Stimulated activated naive CD8-positive, alpha-beta T cell treated with anti-CD3 and anti-CD28 coated beads, Interleukin-15, amount 100 ng/mL, for 72 hours (primary cell): ENCODE measurements at regions not wholly inside any gene's neighbourhood (a gene's known extent, or its start where the extent isn't known, plus 50 kb on each side); places are given as distances from the start of the nearest gene placed in this dataset.

Experiments
- ATAC-seq: fragments of 150-1000 bp; cut with Tn5 transposase; 2 replicates; pipeline ENCODE4 v1.10.0; 2021; ENCODE audit warnings: mild to moderate bottlenecking, moderate library complexity
- DNase-seq, 2 donors: peaks; one replicate each; pipeline ENCODE4 v3.0.0; 2021 to 2022
- H3K27ac Mint-ChIP-seq, 2 donors: one replicate each; pipeline ENCODE4 v1.8.0; 2022; ENCODE audit warnings: mild to moderate bottlenecking in 2 of 2, mixed read lengths in 2 of 2, moderate library complexity in 2 of 2
- H3K27me3 Mint-ChIP-seq: one replicate; pipeline ENCODE4 v1.8.0; 2022; ENCODE audit warnings: mixed read lengths
- H3K4me1 Mint-ChIP-seq: one replicate; pipeline ENCODE4 v1.8.0; 2022; ENCODE audit warnings: mild to moderate bottlenecking, mixed read lengths
- H3K4me3 Mint-ChIP-seq, 2 donors: one replicate each; pipeline ENCODE4 v1.8.0; 2022; ENCODE audit warnings: mild to moderate bottlenecking in 2 of 2, mixed read lengths in 2 of 2, moderate library complexity in 1 of 2
- H3K9me3 Mint-ChIP-seq, 2 donors: one replicate each; pipeline ENCODE4 v1.8.0; 2022; ENCODE audit warnings: mixed read lengths in 2 of 2

GRCh38 chr6:84554706-84555105 is 209.7 kb downstream of the TBX18 start:
- Mint-ChIP-seq H3K4me1 (no peaks in the 10 kb centered on the region), H3K27ac (no peak overlapping the region), H3K27me3 (no peaks in the 10 kb centered on the region), H3K9me3 (peaks cover 12 to 20% of the 10 kb centered on the region in 2 donors), H3K4me3 (no peak overlapping the region)
- DNase-seq (no peak), ATAC-seq (no peak)

GRCh38 chr6:84554074-84554473 is 210.3 kb downstream of the TBX18 start:
- peaks cover 12 to 20% of the 10 kb centered on the region in 2 donors for H3K9me3 Mint-ChIP-seq
- no peaks in the 10 kb centered on the region for H3K27me3 Mint-ChIP-seq

GRCh38 chr6:84553527-84553926 is 210.9 kb downstream of the TBX18 start:
- Mint-ChIP-seq H3K27me3 (no peaks in the 10 kb centered on the region), H3K4me3 (no peak overlapping the region), H3K9me3 (peaks cover 12 to 20% of the 10 kb centered on the region in 2 donors), H3K27ac (no peak overlapping the region), H3K4me1 (no peaks in the 10 kb centered on the region)
- ATAC-seq (no peak), DNase-seq (no peak)

More at GRCh38 chr6:84554074-84554473, 210.3 kb downstream of the TBX18 start:
- Mint-ChIP-seq H3K4me3 (no peak overlapping the region), H3K27ac (no peak overlapping the region), H3K4me1 (no peaks in the 10 kb centered on the region)
- DNase-seq (no peak), ATAC-seq (no peak)

GRCh38 chr6:84551797-84552196 is 212.6 kb downstream of the TBX18 start:
- ATAC-seq: no peak
- no peak for DNase-seq
- H3K27me3 Mint-ChIP-seq: no peaks in the 10 kb centered on the region
- no peak overlapping the region for H3K27ac Mint-ChIP-seq
- H3K4me1 Mint-ChIP-seq: peaks cover 5% of the 10 kb centered on the region
- no peak overlapping the region for H3K4me3 Mint-ChIP-seq
- peaks cover 12 to 20% of the 10 kb centered on the region in 2 donors for H3K9me3 Mint-ChIP-seq

- DNase-seq (no peak), ATAC-seq (no peak)
- peaks cover 12 to 20% of the 10 kb centered on the region in 2 donors for H3K9me3 Mint-ChIP-seq
- H3K27ac Mint-ChIP-seq: no peak overlapping the region
- peaks cover 5% of the 10 kb centered on the region for H3K4me1 Mint-ChIP-seq
- no peaks in the 10 kb centered on the region for H3K27me3 Mint-ChIP-seq
- H3K4me3 Mint-ChIP-seq: no peak overlapping the region
Observed at GRCh38 chr6:84549917-84550316, 214.5 kb downstream of the TBX18 start.

- Mint-ChIP-seq H3K27me3 (no peaks in the 10 kb centered on the region), H3K4me1 (peaks cover 5% of the 10 kb centered on the region), H3K4me3 (no peak overlapping the region), H3K9me3 (peaks cover 7 to 12% of the 10 kb centered on the region in 2 donors), H3K27ac (no peak overlapping the region)
- no peak for DNase-seq
- ATAC-seq: peak; percentile 37
Observed at GRCh38 chr6:84547341-84547801, 217.0 kb downstream of the TBX18 start.

- ATAC-seq: no peak
- Mint-ChIP-seq H3K27me3 (no peaks in the 10 kb centered on the region), H3K4me3 (no peak overlapping the region), H3K9me3 (peaks cover 5 to 8% of the 10 kb centered on the region in 2 donors), H3K27ac (no peak overlapping the region), H3K4me1 (peaks cover 5% of the 10 kb centered on the region)
- no peak for DNase-seq
Observed at GRCh38 chr6:84546427-84546914, 217.9 kb downstream of the TBX18 start.

- Mint-ChIP-seq H3K9me3 (peaks cover 0 to 6% of the 10 kb centered on the region in 2 donors), H3K4me3 (no peak overlapping the region), H3K27me3 (no peaks in the 10 kb centered on the region), H3K4me1 (no peaks in the 10 kb centered on the region), H3K27ac (no peak overlapping the region)
- ATAC-seq (no peak), DNase-seq (no peak)
Observed at GRCh38 chr6:84539122-84539856, 225.1 kb downstream of the TBX18 start.

- no peaks in the 10 kb centered on the region for H3K4me1 Mint-ChIP-seq
- ATAC-seq (no peak), DNase-seq (no peak)
- no peak overlapping the region for H3K27ac Mint-ChIP-seq
- H3K9me3 Mint-ChIP-seq: peaks cover 0 to 3% of the 10 kb centered on the region in 2 donors
- H3K4me3 Mint-ChIP-seq: no peak overlapping the region
- H3K27me3 Mint-ChIP-seq: no peaks in the 10 kb centered on the region
Observed at GRCh38 chr6:84536885-84537638, 227.3 kb downstream of the TBX18 start.

GRCh38 chr6:84528201-84528600 is 236.2 kb downstream of the TBX18 start:
- no peak for ATAC-seq
- no peaks in the 10 kb centered on the region for H3K27me3 Mint-ChIP-seq
- no peaks in the 10 kb centered on the region for H3K4me1 Mint-ChIP-seq
- no peak overlapping the region for H3K4me3 Mint-ChIP-seq
- H3K9me3 Mint-ChIP-seq: peaks cover 6 to 9% of the 10 kb centered on the region in 2 donors
- no peak for DNase-seq
- H3K27ac Mint-ChIP-seq: no peak overlapping the region

- ATAC-seq (no peak), DNase-seq (no peak)
- Mint-ChIP-seq H3K9me3 (peaks cover 4 to 5% of the 10 kb centered on the region in 2 donors), H3K27ac (no peak overlapping the region), H3K4me1 (no peaks in the 10 kb centered on the region), H3K27me3 (no peaks in the 10 kb centered on the region), H3K4me3 (no peak overlapping the region)
Observed at GRCh38 chr6:84526631-84527030, 237.8 kb downstream of the TBX18 start.

GRCh38 chr6:84525907-84526306 is 238.5 kb downstream of the TBX18 start:
- no peak overlapping the region for H3K4me3 Mint-ChIP-seq
- no peaks in the 10 kb centered on the region for H3K27me3 Mint-ChIP-seq
- DNase-seq (no peak), ATAC-seq (no peak)
- H3K9me3 Mint-ChIP-seq: no peaks in the 10 kb centered on the region
- H3K4me1 Mint-ChIP-seq: no peaks in the 10 kb centered on the region
- H3K27ac Mint-ChIP-seq: no peak overlapping the region

- H3K27ac Mint-ChIP-seq: no peak overlapping the region
- no peak overlapping the region for H3K4me3 Mint-ChIP-seq
- no peak for ATAC-seq
- DNase-seq: no peak
- H3K4me1 Mint-ChIP-seq: no peaks in the 10 kb centered on the region
- no peaks in the 10 kb centered on the region for H3K27me3 Mint-ChIP-seq
- H3K9me3 Mint-ChIP-seq: no peaks in the 10 kb centered on the region
Observed at GRCh38 chr6:84524636-84525035, 239.8 kb downstream of the TBX18 start.

GRCh38 chr6:84522135-84522549 is 242.3 kb downstream of the TBX18 start:
- Mint-ChIP-seq H3K4me1 (no peaks in the 10 kb centered on the region), H3K27ac (no peak overlapping the region), H3K4me3 (no peak overlapping the region), H3K27me3 (no peaks in the 10 kb centered on the region), H3K9me3 (no peaks in the 10 kb centered on the region)
- no peak for DNase-seq
- no peak for ATAC-seq

GRCh38 chr6:84521511-84521910 is 242.9 kb downstream of the TBX18 start:
- no peak overlapping the region for H3K27ac Mint-ChIP-seq
- no peaks in the 10 kb centered on the region for H3K9me3 Mint-ChIP-seq
- no peaks in the 10 kb centered on the region for H3K27me3 Mint-ChIP-seq
- H3K4me1 Mint-ChIP-seq: no peaks in the 10 kb centered on the region
- DNase-seq (no peak), ATAC-seq (no peak)
- no peak overlapping the region for H3K4me3 Mint-ChIP-seq
